MM.1S (cell line): ENCODE measurements at regions not wholly inside any gene's neighbourhood (a gene's known extent, or its start where the extent isn't known, plus 50 kb on each side); places are given as distances from the start of the nearest gene placed in this dataset.

Experiments used
- CTCF ChIP-seq: fragments of 300-600 bp; sonication (generic); IDR thresholded peaks from 2 replicates; pipeline ENCODE4 v1.5.1; 2016; ENCODE audit warnings: antibody characterized with exemption, low read length, mixed read lengths
- EZH2 ChIP-seq: fragments of 300-600 bp; sonication (generic); optimal IDR thresholded peaks from 2 replicates; pipeline ENCODE3; 2017; ENCODE audit warnings: low read depth, mild to moderate bottlenecking, antibody characterized with exemption, low read length, mixed read lengths

- TF ChIP-seq EZH2 (no peak), CTCF (no peak)
Measured at GRCh38 chr14:106287506-106287905, 761.1 kb downstream of the TMEM121 start.
